Activated T-cell treated with anti-CD3 and anti-CD28 coated beads, Interleukin-2, amount 50 U/mL, for 72 hours (primary cell): ENCODE measurements at regions not wholly inside any gene's neighbourhood (a gene's known extent, or its start where the extent isn't known, plus 50 kb on each side); places are given as distances from the start of the nearest gene placed in this dataset.

Experiments
- ATAC-seq, 2 donors: fragments of 150-1000 bp; cut with Tn5 transposase; replicated peaks in 1 of 2; 2 replicates each; pipeline ENCODE4 v1.10.0; 2021; ENCODE audit warnings: moderate library complexity in 2 of 2, mild to moderate bottlenecking in 1 of 2
- DNase-seq, 2 donors: peaks; one replicate each; pipeline ENCODE4 v3.0.0; 2021 to 2022; ENCODE audit warnings: mixed read lengths in 1 of 2
- H3K27ac Mint-ChIP-seq: one replicate; pipeline ENCODE4 v1.8.0; 2022; ENCODE audit warnings: mild to moderate bottlenecking, moderate library complexity, mixed read lengths
- H3K27me3 Mint-ChIP-seq: one replicate; pipeline ENCODE4 v1.8.0; 2022; ENCODE audit warnings: low read depth, mixed read lengths
- H3K36me3 Mint-ChIP-seq, 2 donors: one replicate each; pipeline ENCODE4 v1.8.0; 2022; ENCODE audit warnings: mixed read lengths in 2 of 2, mild to moderate bottlenecking in 1 of 2; ENCODE audit not compliant: insufficient read depth in 2 of 2
- H3K4me1 Mint-ChIP-seq: one replicate; pipeline ENCODE4 v1.8.0; 2022; ENCODE audit warnings: low read depth, mixed read lengths
- H3K4me3 Mint-ChIP-seq, 2 donors: one replicate each; pipeline ENCODE4 v1.8.0; 2022; ENCODE audit warnings: mild to moderate bottlenecking in 2 of 2, mixed read lengths in 2 of 2, moderate library complexity in 2 of 2
- H3K9me3 Mint-ChIP-seq, 2 donors: one replicate each; pipeline ENCODE4 v1.8.0; 2022; ENCODE audit warnings: mixed read lengths in 2 of 2

- H3K36me3 Mint-ChIP-seq, result no peaks in the 10 kb centered on the region
- no peaks in the 10 kb centered on the region for H3K9me3 Mint-ChIP-seq
- no peaks in the 10 kb centered on the region for H3K27me3 Mint-ChIP-seq
- H3K4me3 Mint-ChIP-seq, result no peak overlapping the region
- H3K4me1 Mint-ChIP-seq, result no peaks in the 10 kb centered on the region
- no peak for ATAC-seq
- no peak for DNase-seq
- H3K27ac Mint-ChIP-seq, result no peak overlapping the region
Observed at GRCh38 chr12:13835652-13836051, 145.8 kb downstream of the GRIN2B start.

- Mint-ChIP-seq H3K4me3 (no peak overlapping the region), H3K27me3 (no peaks in the 10 kb centered on the region), H3K4me1 (no peaks in the 10 kb centered on the region), H3K36me3 (no peaks in the 10 kb centered on the region), H3K27ac (no peak overlapping the region), H3K9me3 (no peaks in the 10 kb centered on the region)
- DNase-seq (no peak), ATAC-seq (no peak)
Observed at GRCh38 chr12:13834241-13834640, 147.2 kb downstream of the GRIN2B start.

- H3K27ac Mint-ChIP-seq, result no peak overlapping the region
- peaks cover 13% of the 10 kb centered on the region for H3K27me3 Mint-ChIP-seq
- no peaks in the 10 kb centered on the region for H3K9me3 Mint-ChIP-seq
- no peak for ATAC-seq
- no peak for DNase-seq
- no peaks in the 10 kb centered on the region for H3K36me3 Mint-ChIP-seq
- no peak overlapping the region for H3K4me3 Mint-ChIP-seq
- no peaks in the 10 kb centered on the region for H3K4me1 Mint-ChIP-seq
Observed at GRCh38 chr12:13817131-13817530, 164.3 kb downstream of the GRIN2B start.

GRCh38 chr12:13816394-13816793 lies 165.0 kb downstream of the GRIN2B start:
- Mint-ChIP-seq H3K9me3 (no peaks in the 10 kb centered on the region), H3K27ac (no peak overlapping the region), H3K4me3 (no peak overlapping the region), H3K4me1 (no peaks in the 10 kb centered on the region), H3K36me3 (no peaks in the 10 kb centered on the region), H3K27me3 (peaks cover 8% of the 10 kb centered on the region)
- no peak for DNase-seq
- ATAC-seq, result no peak

GRCh38 chr12:13812168-13812567 lies 169.2 kb downstream of the GRIN2B start:
- Mint-ChIP-seq H3K36me3 (no peaks in the 10 kb centered on the region), H3K4me3 (no peak overlapping the region), H3K27me3 (no peaks in the 10 kb centered on the region), H3K27ac (no peak overlapping the region), H3K9me3 (no peaks in the 10 kb centered on the region), H3K4me1 (no peaks in the 10 kb centered on the region)
- no peak for DNase-seq
- no peak for ATAC-seq

GRCh38 chr12:13811061-13811460 lies 170.3 kb downstream of the GRIN2B start:
- Mint-ChIP-seq H3K4me3 (no peak overlapping the region), H3K36me3 (no peaks in the 10 kb centered on the region), H3K9me3 (no peaks in the 10 kb centered on the region), H3K4me1 (no peaks in the 10 kb centered on the region), H3K27me3 (no peaks in the 10 kb centered on the region), H3K27ac (no peak overlapping the region)
- no peak for DNase-seq
- no peak for ATAC-seq

GRCh38 chr12:13805041-13805440 lies 176.4 kb downstream of the GRIN2B start:
- H3K27me3 Mint-ChIP-seq, result no peaks in the 10 kb centered on the region
- ATAC-seq (no peak), DNase-seq (no peak)
- no peak overlapping the region for H3K4me3 Mint-ChIP-seq
- H3K27ac Mint-ChIP-seq, result no peak overlapping the region
- H3K9me3 Mint-ChIP-seq, result no peaks in the 10 kb centered on the region
- no peaks in the 10 kb centered on the region for H3K4me1 Mint-ChIP-seq
- no peaks in the 10 kb centered on the region for H3K36me3 Mint-ChIP-seq

GRCh38 chr12:13801543-13801942 lies 179.9 kb downstream of the GRIN2B start:
- no peaks in the 10 kb centered on the region for H3K4me1 Mint-ChIP-seq
- no peak overlapping the region for H3K4me3 Mint-ChIP-seq
- ATAC-seq, result no peak
- DNase-seq, result no peak
- no peaks in the 10 kb centered on the region for H3K9me3 Mint-ChIP-seq
- no peak overlapping the region for H3K27ac Mint-ChIP-seq
- no peaks in the 10 kb centered on the region for H3K27me3 Mint-ChIP-seq
- H3K36me3 Mint-ChIP-seq, result no peaks in the 10 kb centered on the region

GRCh38 chr12:13799574-13799973 lies 181.8 kb downstream of the GRIN2B start:
- Mint-ChIP-seq H3K4me3 (no peak overlapping the region), H3K27ac (no peak overlapping the region), H3K4me1 (no peaks in the 10 kb centered on the region), H3K9me3 (peaks cover 2% of the 10 kb centered on the region in 2 donors), H3K27me3 (no peaks in the 10 kb centered on the region), H3K36me3 (no peaks in the 10 kb centered on the region)
- ATAC-seq (no peak), DNase-seq (no peak)

GRCh38 chr12:13798162-13798561 lies 183.2 kb downstream of the GRIN2B start:
- H3K4me3 Mint-ChIP-seq, result no peak overlapping the region
- no peak overlapping the region for H3K27ac Mint-ChIP-seq
- no peaks in the 10 kb centered on the region for H3K4me1 Mint-ChIP-seq
- H3K27me3 Mint-ChIP-seq, result no peaks in the 10 kb centered on the region
- DNase-seq, result no peak
- H3K9me3 Mint-ChIP-seq, result peaks cover 2% of the 10 kb centered on the region in 2 donors
- no peak for ATAC-seq
- H3K36me3 Mint-ChIP-seq, result no peaks in the 10 kb centered on the region

- no peak overlapping the region for H3K27ac Mint-ChIP-seq
- DNase-seq, result no peak
- peaks cover 6% of the 10 kb centered on the region for H3K27me3 Mint-ChIP-seq
- no peaks in the 10 kb centered on the region for H3K4me1 Mint-ChIP-seq
- H3K4me3 Mint-ChIP-seq, result no peak overlapping the region
- peaks cover 2% of the 10 kb centered on the region in 2 donors for H3K9me3 Mint-ChIP-seq
- no peak for ATAC-seq
- H3K36me3 Mint-ChIP-seq, result no peaks in the 10 kb centered on the region
Observed at GRCh38 chr12:13794706-13795105, 186.7 kb downstream of the GRIN2B start.

- Mint-ChIP-seq H3K27ac (no peak overlapping the region), H3K9me3 (peaks cover 0 to 2% of the 10 kb centered on the region in 2 donors), H3K27me3 (peaks cover 6% of the 10 kb centered on the region), H3K4me3 (no peak overlapping the region), H3K4me1 (no peaks in the 10 kb centered on the region), H3K36me3 (no peaks in the 10 kb centered on the region)
- ATAC-seq (no peak), DNase-seq (no peak)
Observed at GRCh38 chr12:13790317-13790716, 191.1 kb downstream of the GRIN2B start.

- DNase-seq (no peak), ATAC-seq (no peak)
- H3K9me3 Mint-ChIP-seq, result no peaks in the 10 kb centered on the region
- H3K36me3 Mint-ChIP-seq, result no peaks in the 10 kb centered on the region
- no peaks in the 10 kb centered on the region for H3K4me1 Mint-ChIP-seq
- H3K27ac Mint-ChIP-seq, result no peak overlapping the region
- no peak overlapping the region for H3K4me3 Mint-ChIP-seq
- H3K27me3 Mint-ChIP-seq, result peaks cover 6% of the 10 kb centered on the region
Observed at GRCh38 chr12:13788626-13789025, 192.8 kb downstream of the GRIN2B start.

GRCh38 chr12:13786646-13787045 lies 194.8 kb downstream of the GRIN2B start:
- Mint-ChIP-seq H3K27ac (no peak overlapping the region), H3K4me3 (no peak overlapping the region), H3K4me1 (no peaks in the 10 kb centered on the region), H3K27me3 (peaks cover 6% of the 10 kb centered on the region), H3K9me3 (no peaks in the 10 kb centered on the region), H3K36me3 (no peaks in the 10 kb centered on the region)
- ATAC-seq (no peak), DNase-seq (no peak)
